Heart left ventricle (tissue), 16 donors: ENCODE measurements at regions not wholly inside any gene's neighbourhood (a gene's known extent, or its start where the extent isn't known, plus 50 kb on each side); places are given as distances from the start of the nearest gene placed in this dataset.

Experiments
- ATAC-seq, 4 donors: fragments of 200-7000 bp; cut with Tn5 transposase; one replicate each; pipeline ENCODE4 v1.9.1; 2020 to 2022; ENCODE audit warnings: moderate library complexity in 4 of 4, mild to moderate bottlenecking in 3 of 4, moderate number of reproducible peaks in 1 of 4
- DNase-seq, 5 donors: peaks; one replicate each; pipeline ENCODE4 v3.0.0-alpha.2; 2020
- H3K27ac ChIP-seq, 12 donors: fragments of 200-600 bp; sonication (generic) in 4 of 12; one replicate each; pipeline versions ENCODE4 v1.5.0 to v1.8.0; 2016 to 2022; ENCODE audit warnings: mild to moderate bottlenecking in 2 of 12
- H3K27me3 ChIP-seq, 9 donors: fragments of 200-600 bp; sonication (generic) in 2 of 9; one replicate each; pipeline versions ENCODE4 v1.5.1 to v1.8.0; 2016 to 2022; ENCODE audit warnings: mild to moderate bottlenecking in 3 of 9
- H3K36me3 ChIP-seq, 9 donors: fragments of 200-600 bp; sonication (generic) in 2 of 9; one replicate each; pipeline versions ENCODE4 v1.5.0 to v1.8.0; 2018 to 2022; ENCODE audit warnings: mild to moderate bottlenecking in 2 of 9
- H3K4me1 ChIP-seq, 12 donors: fragments of 200-600 bp; sonication (generic) in 4 of 12; one replicate each; pipeline versions ENCODE4 v1.5.0 to v1.8.0; 2016 to 2022; ENCODE audit warnings: mild to moderate bottlenecking in 3 of 12
- H3K4me3 ChIP-seq, 12 donors: fragments of 200-600 bp; sonication (generic) in 4 of 12; one replicate each; pipeline versions ENCODE4 v1.5.0 to v1.8.0; 2017 to 2022; ENCODE audit warnings: mild to moderate bottlenecking in 9 of 12, moderate library complexity in 4 of 12
- H3K9me3 ChIP-seq, 12 donors: fragments of 200-600 bp; sonication (generic) in 4 of 12; one replicate each; pipeline versions ENCODE4 v1.5.0 to v1.8.0; 2016 to 2022; ENCODE audit warnings: mild to moderate bottlenecking in 1 of 12
- POLR2A ChIP-seq, 2 donors: fragments of 450-650 bp; IDR thresholded peaks; one replicate each; pipeline ENCODE4 v1.6.1; 2017; ENCODE audit warnings: antibody characterized with exemption in 2 of 2, mild to moderate bottlenecking in 2 of 2, moderate library complexity in 2 of 2
- WGBS, 4 donors: extraction: QIAGEN DNeasy Blood & Tissue Kit in 2 of 4; methylation state at CpG; one replicate each; pipeline versions ENCODE4 v1.1.5 to v1.1.7; 2013 to 2018; 5-methylcytosine and 5-hydroxymethylcytosine counted together
- intact Hi-C, 10 donors: fragments of 100-400 bp; cut with DNase I; formaldehyde crosslinking; loops; one replicate each; pipeline versions ENCODE4 v1.11.1 to v1.14.2; 2022
- TF ChIP-seq, protein P1 (sequence below), 12 donors: fragments of 200-600 bp; sonication (generic) in 4 of 12; IDR thresholded peaks; one replicate each; pipeline versions ENCODE4 v1.5.0 to v1.8.0; 2018 to 2022; ENCODE audit warnings: antibody characterized with exemption in 12 of 12, mild to moderate bottlenecking in 5 of 12
- donor health status: ischemic (EF 13 %, LVEDD 7.1; RV severe dilation, severe dysfunction).
- donor health status: healthy with polysubstance abuse.
- donor health status: DM: no; HTN: yes; CAD: no.
- donor health status: DM: no; HTN: no; CAD: no.
- donor health status: ischemic (EF 25% LVEDD 6.9; RV normal size, moderate dysfunction).
- donor health status: ischemic (EF 25% LVEDD 5.7; RV mildly dilated, moderate dysfunction).
- donor health status: healthy.
- donor health status: DM: yes; HTN: yes; CAD: no.
- donor health status: ischemic (EF 35%, LVEDD 5.7; RV mildly dilated, moderate dysfunction).
- donor health status: nonischemic (EF 11% LVEDD 7.7; RV severe dilation, severe dysfunction).
- donor health status: DM: yes; HTN: yes; CAD: no.
- donor health status: PGD.
- donor health status: ischemic (EF 29% LVEDD 5.4; RV normal size, mild dysfunction).
- donor health status: nonischemic (EF 23%, LVEDD 6.1; RV moderate dilation, normal function).

DNA sequence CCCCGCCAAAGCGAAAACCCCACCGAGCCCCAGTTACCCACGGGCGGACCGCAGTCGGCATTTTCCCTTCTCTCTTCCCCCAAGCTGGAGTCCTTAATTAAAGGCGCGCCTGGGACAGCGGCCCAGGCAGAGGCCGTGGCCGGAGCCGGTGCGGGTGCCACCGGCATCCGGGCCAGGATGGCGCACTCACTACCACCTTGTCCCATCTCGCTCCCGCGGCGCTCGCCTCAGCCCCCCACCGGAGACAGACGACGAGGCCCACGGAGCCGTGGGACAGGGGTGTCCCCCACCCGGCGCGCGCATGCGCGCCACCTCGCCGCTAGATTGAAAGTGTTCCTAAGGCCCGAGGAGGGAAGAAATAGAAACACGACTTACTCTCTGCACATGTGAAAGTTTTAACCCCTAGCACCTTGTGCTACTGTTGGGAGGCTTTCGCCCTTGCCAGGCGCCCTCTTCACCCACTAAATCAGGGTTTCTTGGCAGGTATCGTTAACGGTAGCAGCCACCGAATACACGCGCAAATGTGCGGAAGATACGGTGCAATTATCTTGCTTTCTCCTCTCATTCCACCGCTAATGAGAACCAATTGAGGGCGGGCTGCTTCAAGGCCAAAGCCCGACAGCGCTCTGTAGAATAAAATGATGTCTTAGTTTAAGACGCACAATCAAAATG, 64.3 kb upstream of the CCDC160 start:
- Histone ChIP-seq H3K4me3 (peak overlapping the region in 11 of 12 donors; percentile 34 to 65 (median 55)), H3K4me1 (peaks cover 0 to 6% (median 0%) of the 10 kb centered on the region in 12 donors), H3K9me3 (no peaks in the 10 kb centered on the region), H3K27me3 (peaks cover 0 to 53% (median 0%) of the 10 kb centered on the region in 9 donors), H3K36me3 (no peaks in the 10 kb centered on the region), H3K27ac (peak overlapping the region in 1 of 12 donors; percentile 50)
- no peak for TF ChIP-seq POLR2A (IDR thresholded peaks at IDR 0.05)
- TF ChIP-seq, protein P1, sequence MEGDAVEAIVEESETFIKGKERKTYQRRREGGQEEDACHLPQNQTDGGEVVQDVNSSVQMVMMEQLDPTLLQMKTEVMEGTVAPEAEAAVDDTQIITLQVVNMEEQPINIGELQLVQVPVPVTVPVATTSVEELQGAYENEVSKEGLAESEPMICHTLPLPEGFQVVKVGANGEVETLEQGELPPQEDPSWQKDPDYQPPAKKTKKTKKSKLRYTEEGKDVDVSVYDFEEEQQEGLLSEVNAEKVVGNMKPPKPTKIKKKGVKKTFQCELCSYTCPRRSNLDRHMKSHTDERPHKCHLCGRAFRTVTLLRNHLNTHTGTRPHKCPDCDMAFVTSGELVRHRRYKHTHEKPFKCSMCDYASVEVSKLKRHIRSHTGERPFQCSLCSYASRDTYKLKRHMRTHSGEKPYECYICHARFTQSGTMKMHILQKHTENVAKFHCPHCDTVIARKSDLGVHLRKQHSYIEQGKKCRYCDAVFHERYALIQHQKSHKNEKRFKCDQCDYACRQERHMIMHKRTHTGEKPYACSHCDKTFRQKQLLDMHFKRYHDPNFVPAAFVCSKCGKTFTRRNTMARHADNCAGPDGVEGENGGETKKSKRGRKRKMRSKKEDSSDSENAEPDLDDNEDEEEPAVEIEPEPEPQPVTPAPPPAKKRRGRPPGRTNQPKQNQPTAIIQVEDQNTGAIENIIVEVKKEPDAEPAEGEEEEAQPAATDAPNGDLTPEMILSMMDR (IDR thresholded peaks at IDR 0.05), result no peak
- ATAC-seq (peak in 3 of 4 donors; percentile 38 to 71 (median 69)), DNase-seq (peak in 4 of 5 donors; percentile 5 to 70 (median 34))
- intact Hi-C loops, result no loop called here
- 0 to 48% (median 19%) methylated on average over 44 to 51 of the region's 51 CpGs for WGBS, 4 donors

DNA sequence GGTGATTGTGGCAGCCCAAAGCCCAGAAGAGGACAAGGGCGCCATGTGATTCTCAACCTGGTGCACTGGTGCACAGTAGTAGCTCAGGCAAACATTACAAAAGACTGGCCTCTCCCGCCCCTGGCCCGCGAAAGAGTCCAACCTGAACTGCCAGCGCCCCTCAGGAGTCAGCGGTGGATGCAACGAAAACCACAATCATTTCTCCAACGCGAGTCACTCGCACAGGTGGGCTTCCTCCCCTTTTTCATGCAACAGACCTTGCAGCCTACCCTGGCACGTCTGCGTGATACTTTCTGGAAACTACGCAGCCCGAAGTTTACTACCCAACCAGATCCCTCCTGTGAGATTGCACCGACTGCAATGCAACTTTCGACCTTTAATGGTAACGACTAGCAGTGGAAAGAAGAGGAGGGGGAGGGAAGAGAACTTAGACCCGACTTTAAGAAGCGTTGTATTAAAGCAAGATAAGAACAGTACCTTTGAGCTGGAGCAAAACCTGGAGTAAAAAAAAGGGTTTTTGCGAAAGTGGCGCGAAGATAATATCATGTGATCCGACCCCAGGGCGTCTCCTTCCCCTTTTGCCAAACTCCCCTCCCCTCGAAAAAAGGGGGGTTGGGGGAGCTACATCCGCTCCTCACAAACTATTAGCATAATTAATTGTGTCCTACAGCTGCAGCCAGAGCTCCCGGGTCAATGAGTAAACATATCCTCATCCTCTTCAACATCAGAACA, 63.3 kb upstream of the CCDC160 start:
- Histone ChIP-seq H3K4me3 (peak overlapping the region in 10 of 12 donors; percentile 18 to 65 (median 56)), H3K27ac (no peak overlapping the region), H3K9me3 (no peaks in the 10 kb centered on the region), H3K27me3 (peaks cover 0 to 60% (median 0%) of the 10 kb centered on the region in 9 donors), H3K4me1 (peaks cover 0 to 6% (median 0%) of the 10 kb centered on the region in 12 donors), H3K36me3 (no peaks in the 10 kb centered on the region)
- 4 to 36% (median 18%) methylated on average over 27 of the region's 27 CpGs for WGBS, 4 donors
- ATAC-seq (no peak), DNase-seq (no peak)
- TF ChIP-seq, protein P1 (IDR thresholded peaks at IDR 0.05), result no peak
- TF ChIP-seq POLR2A (IDR thresholded peaks at IDR 0.05), result no peak
- intact Hi-C loops, result no loop called here

DNA sequence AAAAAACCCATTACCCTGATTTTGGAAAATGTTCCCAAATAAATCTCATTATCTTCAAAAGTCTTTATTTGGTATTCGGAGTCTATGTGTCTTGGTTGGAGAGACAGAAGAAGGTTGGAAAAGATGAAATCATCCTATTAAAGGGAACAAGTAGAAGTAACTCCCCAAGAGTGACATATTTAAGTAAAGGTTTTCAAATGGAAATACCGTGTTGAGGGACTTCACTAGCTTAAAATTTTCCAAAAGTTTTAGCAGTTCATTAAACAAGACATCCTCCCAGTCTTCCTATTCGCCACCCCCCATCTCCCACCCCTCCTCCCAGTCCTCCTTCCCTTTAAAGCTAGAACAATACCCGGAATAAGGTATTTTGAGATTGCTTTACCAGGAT, 62.7 kb upstream of the CCDC160 start:
- peaks cover 0 to 6% (median 0%) of the 10 kb centered on the region in 12 donors for H3K4me1 ChIP-seq
- no peak for ATAC-seq
- no peak overlapping the region for H3K27ac ChIP-seq
- H3K9me3 ChIP-seq, result no peaks in the 10 kb centered on the region
- DNase-seq, result no peak
- no peak for TF ChIP-seq POLR2A (IDR thresholded peaks at IDR 0.05)
- TF ChIP-seq, protein P1 (IDR thresholded peaks at IDR 0.05), result no peak
- 39 to 55% (median 42%) methylated on average over 4 of the region's 4 CpGs for WGBS, 4 donors
- intact Hi-C loops, result no loop called here
- no peaks in the 10 kb centered on the region for H3K36me3 ChIP-seq
- H3K27me3 ChIP-seq, result peaks cover 0 to 61% (median 0%) of the 10 kb centered on the region in 9 donors
- H3K4me3 ChIP-seq, result no peak overlapping the region

DNA sequence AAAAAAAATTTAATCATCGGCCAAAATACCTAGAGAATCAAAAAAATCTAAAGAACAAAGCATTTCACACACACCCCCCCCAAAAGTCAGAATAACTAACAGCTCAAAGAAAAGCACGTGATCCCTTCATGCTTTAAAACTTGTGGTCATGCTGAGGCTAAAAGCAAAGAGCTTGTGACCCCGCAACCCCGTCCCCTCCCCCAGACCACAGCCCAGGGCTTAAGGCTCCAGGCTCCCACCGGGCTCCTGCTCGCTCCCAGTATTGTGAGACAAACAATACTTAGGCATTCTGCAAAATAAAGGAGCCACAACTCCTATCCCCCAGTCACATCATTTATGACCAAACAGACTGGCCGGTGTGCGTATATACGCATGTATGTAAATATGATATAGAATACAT, 62.1 kb upstream of the CCDC160 start:
- intact Hi-C loops, result no loop called here
- peaks cover 0 to 6% (median 0%) of the 10 kb centered on the region in 12 donors for H3K4me1 ChIP-seq
- TF ChIP-seq, protein P1 (IDR thresholded peaks at IDR 0.05), result no peak
- TF ChIP-seq POLR2A (IDR thresholded peaks at IDR 0.05), result no peak
- H3K36me3 ChIP-seq, result no peaks in the 10 kb centered on the region
- WGBS, 4 donors, result 67 to 77% (median 72%) methylated on average over 9 of the region's 9 CpGs
- H3K27ac ChIP-seq, result no peak overlapping the region
- no peak for ATAC-seq
- no peak overlapping the region for H3K4me3 ChIP-seq
- no peak for DNase-seq
- peaks cover 0 to 61% (median 0%) of the 10 kb centered on the region in 9 donors for H3K27me3 ChIP-seq
- H3K9me3 ChIP-seq, result no peaks in the 10 kb centered on the region
